Esophagus (tissue), 2 donors: ENCODE measurements at regions not wholly inside any gene's neighbourhood (a gene's known extent, or its start where the extent isn't known, plus 50 kb on each side); places are given as distances from the start of the nearest gene placed in this dataset.
"Not testable (repeated sequence)": the region's sequence is repeated elsewhere in the genome, so short reads cannot be mapped to it uniquely, and the experiment has no call there.

ENCODE experiments used
- H3K27ac ChIP-seq, 2 donors: one replicate each; pipeline ENCODE4 v1.5.1; 2013; ENCODE audit warnings: low read depth in 2 of 2, mild to moderate bottlenecking in 2 of 2, inconsistent platforms in 1 of 2, low read length in 1 of 2, moderate library complexity in 1 of 2
- H3K27me3 ChIP-seq, 2 donors: one replicate each; pipeline ENCODE4 v1.6.1; 2013; ENCODE audit warnings: low read length in 2 of 2, control low read depth in 1 of 2, mild to moderate bottlenecking in 1 of 2; ENCODE audit not compliant: insufficient read depth in 2 of 2, control insufficient read depth in 1 of 2
- H3K36me3 ChIP-seq, 2 donors: one replicate each; pipeline ENCODE4 v1.6.1; 2013; ENCODE audit warnings: low read length in 1 of 2; ENCODE audit not compliant: control insufficient read depth in 2 of 2, insufficient read depth in 2 of 2
- H3K4me1 ChIP-seq, 2 donors: one replicate each; pipeline ENCODE4 v1.6.1; 2013; ENCODE audit warnings: low read length in 1 of 2; ENCODE audit not compliant: control insufficient read depth in 2 of 2, insufficient read depth in 2 of 2
- H3K4me3 ChIP-seq, 2 donors: one replicate each; pipeline ENCODE4 v1.5.1; 2013; ENCODE audit warnings: low read length in 2 of 2, mild to moderate bottlenecking in 2 of 2, low read depth in 1 of 2, moderate library complexity in 1 of 2
- H3K9me3 ChIP-seq, 2 donors: one replicate each; pipeline ENCODE4 v1.6.1; 2013; ENCODE audit warnings: mild to moderate bottlenecking in 2 of 2, low read depth in 1 of 2, low read length in 1 of 2, moderate library complexity in 1 of 2; ENCODE audit not compliant: control insufficient read depth in 2 of 2, insufficient read depth in 1 of 2
- WGBS, 2 donors: extraction: QIAGEN DNeasy Blood & Tissue Kit; methylation state at CpG; one replicate each; pipeline ENCODE4 v1.1.7; 2013; 5-methylcytosine and 5-hydroxymethylcytosine counted together
- donor health status: healthy with polysubstance abuse.
- donor health status: Bipolar disorder and iron deficiency.

GRCh38 chrY:12423416-12424252 is 277.4 kb upstream of the USP9Y start:
- WGBS, 2 donors = 64 to 68% methylated on average over 3 to 6 of the region's 6 CpGs
- H3K27ac ChIP-seq = no peak overlapping the region
- no peaks in the 10 kb centered on the region for H3K27me3 ChIP-seq
- no peak overlapping the region for H3K4me3 ChIP-seq
- no peaks in the 10 kb centered on the region for H3K9me3 ChIP-seq
- H3K4me1 ChIP-seq = no peaks in the 10 kb centered on the region
- no peaks in the 10 kb centered on the region for H3K36me3 ChIP-seq

GRCh38 chrY:12425506-12425905 is 275.5 kb upstream of the USP9Y start:
- no peaks in the 10 kb centered on the region for H3K27me3 ChIP-seq

GRCh38 chrY:12427361-12427760 is 273.7 kb upstream of the USP9Y start:
- no peaks in the 10 kb centered on the region for H3K4me1 ChIP-seq
- no peaks in the 10 kb centered on the region for H3K9me3 ChIP-seq
- 69% methylated on average over 5 of the region's 5 CpGs; no CpG with 5 or more reads in 1 of the 2 donors for WGBS, 2 donors
- no peaks in the 10 kb centered on the region for H3K27me3 ChIP-seq
- H3K36me3 ChIP-seq = no peaks in the 10 kb centered on the region
- no peak overlapping the region for H3K27ac ChIP-seq
- H3K4me3 ChIP-seq = no peak overlapping the region

More at GRCh38 chrY:12425506-12425905, 275.5 kb upstream of the USP9Y start:
- 38 to 48% methylated on average over 3 to 6 of the region's 6 CpGs for WGBS, 2 donors
- H3K9me3 ChIP-seq = no peaks in the 10 kb centered on the region
- no peak overlapping the region for H3K27ac ChIP-seq
- H3K36me3 ChIP-seq = no peaks in the 10 kb centered on the region
- H3K4me3 ChIP-seq = no peak overlapping the region
- no peaks in the 10 kb centered on the region for H3K4me1 ChIP-seq

GRCh38 chrY:12431546-12431945 is 269.5 kb upstream of the USP9Y start:
- H3K27me3 ChIP-seq = no peaks in the 10 kb centered on the region
- no peak overlapping the region for H3K27ac ChIP-seq
- 37 to 48% methylated on average over 5 to 6 of the region's 6 CpGs for WGBS, 2 donors
- no peak overlapping the region for H3K4me3 ChIP-seq
- no peaks in the 10 kb centered on the region for H3K4me1 ChIP-seq
- H3K9me3 ChIP-seq = no peaks in the 10 kb centered on the region
- H3K36me3 ChIP-seq = no peaks in the 10 kb centered on the region

- 51 to 83% methylated on average over 2 to 4 of the region's 6 CpGs for WGBS, 2 donors
- not testable (repeated sequence) for H3K4me1 ChIP-seq, H3K27me3 ChIP-seq, H3K36me3 ChIP-seq, H3K9me3 ChIP-seq, H3K4me3 ChIP-seq, H3K27ac ChIP-seq
These were observed 262.2 kb upstream of the USP9Y start for GRCh38 chrY:12438823-12439222.

- WGBS, 2 donors = 88 to 100% methylated on average over 1 to 4 of the region's 4 CpGs
- Histone ChIP-seq H3K4me1 (no peaks in the 10 kb centered on the region), H3K36me3 (no peaks in the 10 kb centered on the region), H3K9me3 (peaks cover 0 to 3% of the 10 kb centered on the region in 2 donors), H3K4me3 (no peak overlapping the region), H3K27ac (no peak overlapping the region), H3K27me3 (no peaks in the 10 kb centered on the region)
These were observed 256.8 kb upstream of the USP9Y start for GRCh38 chrY:12444200-12444599.

- WGBS, 2 donors = 50 to 85% methylated on average over 1 to 27 of the region's 27 CpGs
- not testable (repeated sequence) for H3K4me3 ChIP-seq, H3K27ac ChIP-seq, H3K9me3 ChIP-seq, H3K27me3 ChIP-seq, H3K36me3 ChIP-seq, H3K4me1 ChIP-seq
These were observed 254.4 kb upstream of the USP9Y start for GRCh38 chrY:12446486-12447265.

GRCh38 chrY:12448561-12448960 is 252.5 kb upstream of the USP9Y start:
- not testable (repeated sequence) for H3K4me3 ChIP-seq, H3K36me3 ChIP-seq, H3K27ac ChIP-seq, H3K9me3 ChIP-seq, H3K27me3 ChIP-seq, H3K4me1 ChIP-seq
- WGBS, 2 donors = 68 to 82% methylated on average over 4 to 6 of the region's 6 CpGs

- 97% methylated on average over 26 of the region's 26 CpGs; no CpG with 5 or more reads in 1 of the 2 donors for WGBS, 2 donors
- not testable (repeated sequence) for H3K27me3 ChIP-seq, H3K9me3 ChIP-seq
These were observed 247.7 kb upstream of the USP9Y start for GRCh38 chrY:12453318-12453717.

More at GRCh38 chrY:12453318-12453717, 247.7 kb upstream of the USP9Y start:
- H3K27ac ChIP-seq, H3K36me3 ChIP-seq, H3K4me1 ChIP-seq, H3K4me3 ChIP-seq: not testable (repeated sequence)
